Cardiac muscle cell (in vitro differentiated cells and primary cell): ENCODE measurements at regions not wholly inside any gene's neighbourhood (a gene's known extent, or its start where the extent isn't known, plus 50 kb on each side); places are given as distances from the start of the nearest gene placed in this dataset.
A peak's percentile ranks its signal among the peaks of the same experiment; 100 is the strongest.

Source experiments
- DNase-seq, 2 donors: peaks; one replicate each; pipeline versions ENCODE4 v3.0.0 to v3.0.0-alpha.2; 2010 to 2017; ENCODE audit warnings: low read depth in 1 of 2, low spot score in 1 of 2
- H3K27ac ChIP-seq: fragments of 200-600 bp; sonication (generic); 2 replicates; pipeline ENCODE4 v1.5.1; 2016
- H3K27me3 ChIP-seq: fragments of 200-600 bp; sonication (generic); 2 replicates; pipeline ENCODE4 v1.6.0; 2016; ENCODE audit warnings: control low read depth
- H3K36me3 ChIP-seq: fragments of 200-600 bp; sonication (generic); 2 replicates; pipeline ENCODE4 v1.5.1; 2016; ENCODE audit warnings: control low read depth
- H3K4me1 ChIP-seq: fragments of 200-600 bp; sonication (generic); 2 replicates; pipeline ENCODE4 v1.8.1; 2017; ENCODE audit warnings: low read depth, mild to moderate bottlenecking, mixed run types
- H3K4me3 ChIP-seq: fragments of 200-600 bp; sonication (generic); 2 replicates; pipeline ENCODE4 v1.5.1; 2016; ENCODE audit warnings: mild to moderate bottlenecking
- H3K9me3 ChIP-seq: fragments of 200-600 bp; sonication (generic); 2 replicates; pipeline ENCODE4 v1.5.1; 2017; ENCODE audit warnings: low read depth, mild to moderate bottlenecking, control low read depth
- TF ChIP-seq, protein P1 (sequence below): IDR thresholded peaks from 2 replicates; pipeline ENCODE4 v1.5.1; 2012; ENCODE audit warnings: low read depth, mild to moderate bottlenecking, low read length

DNA sequence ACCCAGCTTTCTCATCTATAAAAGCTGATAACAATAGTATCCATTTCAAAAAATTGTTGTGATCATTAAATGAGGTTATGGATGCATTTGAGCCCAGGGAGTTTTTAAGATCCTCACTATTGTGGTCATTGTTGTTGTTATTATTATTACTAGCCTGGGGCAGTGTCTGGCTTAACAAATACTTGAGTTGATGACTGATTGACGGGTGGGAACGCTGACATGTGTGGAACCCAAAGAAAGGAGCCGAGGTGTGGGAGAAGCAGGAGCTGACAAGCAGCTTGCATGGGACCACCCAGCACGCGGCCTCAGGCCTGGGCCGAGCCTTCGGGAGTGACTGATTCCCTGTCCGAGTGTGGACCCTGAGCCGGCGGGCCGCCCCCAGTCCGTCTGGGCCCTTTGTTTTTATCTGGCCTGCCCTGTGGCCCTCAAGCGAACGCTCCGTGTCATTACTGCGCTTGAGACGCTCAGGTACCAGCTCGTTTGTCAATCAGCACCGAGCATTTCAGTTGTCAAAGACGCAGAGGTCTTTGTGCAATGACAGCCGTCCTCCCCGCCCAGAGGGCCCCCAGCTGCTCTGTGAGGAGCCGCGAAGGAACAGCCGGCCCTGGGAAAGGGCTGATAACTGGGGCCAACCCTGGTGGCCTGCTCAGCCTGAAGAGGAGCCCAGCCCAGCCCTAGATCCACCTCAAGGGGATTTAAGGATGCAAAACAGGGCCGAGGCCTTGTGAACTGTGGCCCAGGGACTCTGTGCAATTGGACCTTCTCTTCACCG is 132.9 kb upstream of the FOXF1 start:
- DNase-seq = peak in 1 of 2 donors; percentile 85
- peaks cover 6% of the 10 kb centered on the region for H3K27me3 ChIP-seq

DNA sequence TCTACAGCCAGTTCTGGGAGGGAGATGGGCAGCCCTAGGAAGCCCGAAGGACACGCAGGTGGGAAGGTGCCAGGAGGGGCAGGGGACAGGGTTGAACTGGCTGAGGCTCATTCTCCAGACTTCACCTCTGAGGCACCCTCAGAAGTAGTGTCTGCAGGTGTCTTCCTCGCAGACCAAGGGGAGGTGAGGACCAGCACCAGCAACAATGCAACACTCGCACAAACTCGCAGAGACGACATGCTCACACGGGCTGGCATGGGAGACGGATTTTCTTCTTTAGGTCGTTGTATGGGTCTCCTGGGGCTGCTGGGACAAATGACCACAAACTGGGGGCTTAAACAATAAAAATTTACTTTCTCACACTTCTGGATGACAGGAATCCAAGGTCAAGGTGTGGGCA is 132.2 kb upstream of the FOXF1 start:
- no peaks in the 10 kb centered on the region for H3K9me3 ChIP-seq
- TF ChIP-seq, protein P1, sequence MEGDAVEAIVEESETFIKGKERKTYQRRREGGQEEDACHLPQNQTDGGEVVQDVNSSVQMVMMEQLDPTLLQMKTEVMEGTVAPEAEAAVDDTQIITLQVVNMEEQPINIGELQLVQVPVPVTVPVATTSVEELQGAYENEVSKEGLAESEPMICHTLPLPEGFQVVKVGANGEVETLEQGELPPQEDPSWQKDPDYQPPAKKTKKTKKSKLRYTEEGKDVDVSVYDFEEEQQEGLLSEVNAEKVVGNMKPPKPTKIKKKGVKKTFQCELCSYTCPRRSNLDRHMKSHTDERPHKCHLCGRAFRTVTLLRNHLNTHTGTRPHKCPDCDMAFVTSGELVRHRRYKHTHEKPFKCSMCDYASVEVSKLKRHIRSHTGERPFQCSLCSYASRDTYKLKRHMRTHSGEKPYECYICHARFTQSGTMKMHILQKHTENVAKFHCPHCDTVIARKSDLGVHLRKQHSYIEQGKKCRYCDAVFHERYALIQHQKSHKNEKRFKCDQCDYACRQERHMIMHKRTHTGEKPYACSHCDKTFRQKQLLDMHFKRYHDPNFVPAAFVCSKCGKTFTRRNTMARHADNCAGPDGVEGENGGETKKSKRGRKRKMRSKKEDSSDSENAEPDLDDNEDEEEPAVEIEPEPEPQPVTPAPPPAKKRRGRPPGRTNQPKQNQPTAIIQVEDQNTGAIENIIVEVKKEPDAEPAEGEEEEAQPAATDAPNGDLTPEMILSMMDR = no peak
- DNase-seq = no peak

More for the DNA sequence above, 132.9 kb upstream of the FOXF1 start:
- Histone ChIP-seq H3K9me3 (no peaks in the 10 kb centered on the region), H3K4me3 (no peak overlapping the region), H3K36me3 (no peaks in the 10 kb centered on the region), H3K27ac (no peak overlapping the region), H3K4me1 (peaks cover 14% of the 10 kb centered on the region)
- TF ChIP-seq, protein P1 = no peak

DNA sequence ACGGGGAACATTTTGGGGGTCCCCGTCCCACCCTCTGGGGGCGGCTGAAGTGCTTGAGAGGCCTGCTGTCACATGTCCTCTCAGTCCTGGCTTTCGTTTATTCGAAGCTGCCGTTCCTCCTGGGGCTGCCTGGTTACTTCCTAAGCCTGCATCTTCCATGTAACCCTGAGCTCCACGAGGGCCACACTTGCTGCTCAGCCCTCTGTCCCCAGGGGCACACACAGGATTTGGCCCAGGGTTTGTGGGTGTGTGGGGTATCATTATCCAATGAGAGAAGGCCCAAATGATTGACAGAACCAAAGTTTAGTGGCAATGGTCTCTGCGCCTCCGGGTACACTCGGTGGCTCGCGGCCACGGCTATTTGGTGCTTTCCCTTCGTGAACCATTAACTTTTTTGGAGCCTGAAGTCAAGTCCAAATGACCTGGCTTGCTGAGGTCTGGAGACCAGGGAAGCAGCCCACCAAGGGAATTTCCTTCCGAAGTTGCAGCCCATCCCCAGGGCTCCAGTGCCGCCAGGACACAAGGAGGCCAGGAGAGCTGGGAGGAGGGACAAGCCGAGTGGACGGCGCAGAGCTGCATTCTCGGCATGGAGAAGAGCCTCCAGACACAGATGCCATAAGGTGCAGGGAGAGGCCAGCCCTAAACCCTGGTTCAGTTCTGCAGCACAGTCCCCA is 131.4 kb upstream of the FOXF1 start:
- Histone ChIP-seq H3K4me1 (peaks cover 14% of the 10 kb centered on the region), H3K9me3 (no peaks in the 10 kb centered on the region), H3K27ac (no peak overlapping the region), H3K27me3 (peaks cover 6% of the 10 kb centered on the region), H3K4me3 (no peak overlapping the region), H3K36me3 (no peaks in the 10 kb centered on the region)
- TF ChIP-seq, protein P1 = no peak
- no peak for DNase-seq

More for the DNA sequence above, 132.2 kb upstream of the FOXF1 start:
- Histone ChIP-seq H3K36me3 (no peaks in the 10 kb centered on the region), H3K4me1 (peaks cover 14% of the 10 kb centered on the region), H3K27me3 (peaks cover 6% of the 10 kb centered on the region), H3K4me3 (no peak overlapping the region), H3K27ac (no peak overlapping the region)

DNA sequence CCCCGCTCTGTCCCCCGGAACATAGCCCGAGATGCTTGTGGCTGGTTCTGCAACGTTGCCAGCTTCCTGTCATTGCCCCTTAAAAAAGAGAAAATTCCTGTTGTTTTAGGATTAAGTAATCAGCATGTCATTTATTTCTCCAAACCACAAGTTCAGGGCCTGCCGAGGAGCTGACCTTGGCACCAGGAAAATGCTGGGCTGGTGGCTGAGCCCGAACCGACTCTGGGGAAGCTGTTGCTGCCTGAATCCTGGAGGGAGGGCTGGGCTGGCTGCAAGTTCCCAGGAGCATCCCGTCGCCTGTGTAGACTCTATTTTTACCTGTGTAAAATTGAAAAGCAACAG is 130.9 kb upstream of the FOXF1 start:
- H3K4me3 ChIP-seq = no peak overlapping the region
- H3K4me1 ChIP-seq = peaks cover 14% of the 10 kb centered on the region
- no peak overlapping the region for H3K27ac ChIP-seq
- peaks cover 6% of the 10 kb centered on the region for H3K27me3 ChIP-seq
- H3K9me3 ChIP-seq = no peaks in the 10 kb centered on the region
- DNase-seq = peak in 1 of 2 donors; percentile 72
- H3K36me3 ChIP-seq = no peaks in the 10 kb centered on the region
- TF ChIP-seq, protein P1 = no peak

DNA sequence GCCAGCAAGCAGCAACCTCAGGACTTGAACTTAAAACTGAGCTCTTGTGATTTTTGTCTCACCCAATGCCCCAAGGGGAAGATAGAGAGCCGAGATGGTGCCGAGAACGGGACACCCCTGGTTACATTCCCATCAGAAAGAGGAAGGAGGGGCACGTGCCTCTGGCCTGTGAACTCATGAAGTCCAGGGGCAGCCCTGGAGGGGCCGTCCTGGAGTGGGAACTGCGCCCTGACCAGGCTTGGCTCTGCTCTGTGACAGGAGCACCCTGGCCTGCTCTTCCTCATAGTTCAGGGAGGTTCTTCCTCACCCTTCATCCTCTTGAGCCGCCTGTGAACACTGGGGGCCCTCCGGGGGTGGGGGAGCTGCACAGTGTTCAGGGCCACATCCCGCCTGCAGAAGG is 130.3 kb upstream of the FOXF1 start:
- Histone ChIP-seq H3K4me1 (peaks cover 14% of the 10 kb centered on the region), H3K27me3 (peaks cover 6% of the 10 kb centered on the region), H3K27ac (no peak overlapping the region), H3K4me3 (no peak overlapping the region), H3K9me3 (no peaks in the 10 kb centered on the region), H3K36me3 (no peaks in the 10 kb centered on the region)
- TF ChIP-seq, protein P1 = no peak
- DNase-seq = no peak
